Activated naive CD8-positive, alpha-beta T cell treated with anti-CD3 and anti-CD28 coated beads, Interleukin-2, amount 10 ng/mL, durations not matched to agents 7 days and 5 days (primary cell): ENCODE measurements at regions not wholly inside any gene's neighbourhood (a gene's known extent, or its start where the extent isn't known, plus 50 kb on each side); places are given as distances from the start of the nearest gene placed in this dataset.
"Not testable (repeated sequence)": the region's sequence is repeated elsewhere in the genome, so short reads cannot be mapped to it uniquely, and the experiment has no call there.

Experiments
- ATAC-seq: fragments of 150-1000 bp; cut with Tn5 transposase; one replicate; pipeline ENCODE4 v1.10.0; 2021; ENCODE audit warnings: low read depth, moderate library complexity
- POLR2A ChIA-PET: fragments of 350-600 bp; sonication (Branson Sonifier 250); formaldehyde crosslinking; loops from one replicate; lab custom pipeline; 2021; ENCODE audit warnings: antibody characterized with exemption; lab: Charles Lee
- DNase-seq: peaks from one replicate; pipeline ENCODE4 v3.0.0; 2021
- H3K27ac Mint-ChIP-seq: one replicate; pipeline ENCODE4 v1.8.0; 2022; ENCODE audit warnings: mild to moderate bottlenecking, mixed read lengths
- H3K27me3 Mint-ChIP-seq: one replicate; pipeline ENCODE4 v1.8.0; 2022; ENCODE audit warnings: mild to moderate bottlenecking, moderate library complexity, mixed read lengths
- H3K36me3 Mint-ChIP-seq: one replicate; pipeline ENCODE4 v1.8.0; 2021; ENCODE audit warnings: mild to moderate bottlenecking, mixed read lengths
- H3K4me1 Mint-ChIP-seq: one replicate; pipeline ENCODE4 v1.8.0; 2021; ENCODE audit warnings: mixed read lengths
- H3K4me3 Mint-ChIP-seq: one replicate; pipeline ENCODE4 v1.8.0; 2022; ENCODE audit warnings: mild to moderate bottlenecking, moderate library complexity, mixed read lengths
- H3K9me3 Mint-ChIP-seq: one replicate; pipeline ENCODE4 v1.8.0; 2021; ENCODE audit warnings: mixed read lengths

GRCh38 chr2:11877764-11878163 is 131.3 kb downstream of the LPIN1 start:
- Mint-ChIP-seq H3K4me1 (no peaks in the 10 kb centered on the region), H3K9me3 (no peaks in the 10 kb centered on the region), H3K36me3 (no peaks in the 10 kb centered on the region), H3K4me3 (no peak overlapping the region), H3K27me3 (peaks cover 3% of the 10 kb centered on the region), H3K27ac (no peak overlapping the region)
- no peak for ATAC-seq
- POLR2A ChIA-PET: no interaction called here
- no peak for DNase-seq

GRCh38 chr2:11885253-11885652 is 138.8 kb downstream of the LPIN1 start:
- H3K4me3 Mint-ChIP-seq, H3K27ac Mint-ChIP-seq, POLR2A ChIA-PET, H3K4me1 Mint-ChIP-seq, H3K27me3 Mint-ChIP-seq, ATAC-seq, DNase-seq, H3K36me3 Mint-ChIP-seq: not testable (repeated sequence)
- H3K9me3 Mint-ChIP-seq: peaks cover 10% of the 10 kb centered on the region

- H3K27ac Mint-ChIP-seq, H3K4me1 Mint-ChIP-seq, ATAC-seq, DNase-seq, H3K36me3 Mint-ChIP-seq, POLR2A ChIA-PET, H3K4me3 Mint-ChIP-seq, H3K27me3 Mint-ChIP-seq: not testable (repeated sequence)
- peaks cover 18% of the 10 kb centered on the region for H3K9me3 Mint-ChIP-seq
Observed at GRCh38 chr2:11886899-11887298, 140.5 kb downstream of the LPIN1 start.

GRCh38 chr2:11889101-11889850 is 142.8 kb downstream of the LPIN1 start:
- ATAC-seq (no peak), DNase-seq (no peak)
- Mint-ChIP-seq H3K4me1 (peaks cover 2% of the 10 kb centered on the region), H3K9me3 (peaks cover 22% of the 10 kb centered on the region), H3K4me3 (no peak overlapping the region), H3K27ac (no peak overlapping the region), H3K27me3 (peaks cover 6% of the 10 kb centered on the region), H3K36me3 (peaks cover 5% of the 10 kb centered on the region)
- POLR2A ChIA-PET: no interaction called here

- Mint-ChIP-seq H3K4me3 (no peak overlapping the region), H3K9me3 (peaks cover 25% of the 10 kb centered on the region), H3K27ac (no peak overlapping the region), H3K4me1 (peaks cover 2% of the 10 kb centered on the region), H3K36me3 (peaks cover 5% of the 10 kb centered on the region), H3K27me3 (peaks cover 2% of the 10 kb centered on the region)
- no peak for DNase-seq
- ATAC-seq: no peak
- POLR2A ChIA-PET: no interaction called here
Observed at GRCh38 chr2:11889854-11890253, 143.4 kb downstream of the LPIN1 start.

- H3K27me3 Mint-ChIP-seq: peaks cover 2% of the 10 kb centered on the region
- H3K4me1 Mint-ChIP-seq: peaks cover 2% of the 10 kb centered on the region
- no peak overlapping the region for H3K27ac Mint-ChIP-seq
- POLR2A ChIA-PET: no interaction called here
- peaks cover 5% of the 10 kb centered on the region for H3K36me3 Mint-ChIP-seq
- H3K9me3 Mint-ChIP-seq: peaks cover 27% of the 10 kb centered on the region
- no peak for DNase-seq
- H3K4me3 Mint-ChIP-seq: no peak overlapping the region
- no peak for ATAC-seq
Observed at GRCh38 chr2:11891028-11891427, 144.6 kb downstream of the LPIN1 start.

GRCh38 chr2:11891671-11892440 is 145.4 kb downstream of the LPIN1 start:
- POLR2A ChIA-PET: no interaction called here
- peaks cover 2% of the 10 kb centered on the region for H3K4me1 Mint-ChIP-seq

GRCh38 chr2:11896386-11896785 is 150.0 kb downstream of the LPIN1 start:
- Mint-ChIP-seq H3K9me3 (peaks cover 14% of the 10 kb centered on the region), H3K27me3 (peaks cover 3% of the 10 kb centered on the region), H3K36me3 (peaks cover 2% of the 10 kb centered on the region), H3K4me1 (no peaks in the 10 kb centered on the region), H3K4me3 (no peak overlapping the region), H3K27ac (no peak overlapping the region)
- POLR2A ChIA-PET: no interaction called here
- DNase-seq (no peak), ATAC-seq (no peak)

More at GRCh38 chr2:11891671-11892440, 145.4 kb downstream of the LPIN1 start:
- ATAC-seq (no peak), DNase-seq (no peak)
- no peak overlapping the region for H3K27ac Mint-ChIP-seq
- no peak overlapping the region for H3K4me3 Mint-ChIP-seq
- peaks cover 27% of the 10 kb centered on the region for H3K9me3 Mint-ChIP-seq
- no peaks in the 10 kb centered on the region for H3K27me3 Mint-ChIP-seq
- peaks cover 5% of the 10 kb centered on the region for H3K36me3 Mint-ChIP-seq

GRCh38 chr2:11898576-11898975 is 152.1 kb downstream of the LPIN1 start:
- Mint-ChIP-seq H3K9me3 (peaks cover 14% of the 10 kb centered on the region), H3K4me3 (no peak overlapping the region), H3K4me1 (no peaks in the 10 kb centered on the region), H3K27ac (no peak overlapping the region), H3K27me3 (peaks cover 3% of the 10 kb centered on the region), H3K36me3 (no peaks in the 10 kb centered on the region)
- no peak for ATAC-seq
- POLR2A ChIA-PET: no interaction called here
- no peak for DNase-seq

GRCh38 chr2:11899264-11899818 is 152.9 kb downstream of the LPIN1 start:
- POLR2A ChIA-PET: no interaction called here
- peaks cover 3% of the 10 kb centered on the region for H3K27me3 Mint-ChIP-seq
- no peak for ATAC-seq
- no peak for DNase-seq
- no peak overlapping the region for H3K4me3 Mint-ChIP-seq
- H3K36me3 Mint-ChIP-seq: no peaks in the 10 kb centered on the region
- no peaks in the 10 kb centered on the region for H3K4me1 Mint-ChIP-seq
- peaks cover 11% of the 10 kb centered on the region for H3K9me3 Mint-ChIP-seq
- H3K27ac Mint-ChIP-seq: no peak overlapping the region

GRCh38 chr2:11900891-11901290 is 154.5 kb downstream of the LPIN1 start:
- H3K4me1 Mint-ChIP-seq, H3K27me3 Mint-ChIP-seq, H3K27ac Mint-ChIP-seq, DNase-seq, H3K36me3 Mint-ChIP-seq, POLR2A ChIA-PET, H3K9me3 Mint-ChIP-seq, H3K4me3 Mint-ChIP-seq, ATAC-seq: not testable (repeated sequence)

- POLR2A ChIA-PET: no interaction called here
- Mint-ChIP-seq H3K27ac (no peak overlapping the region), H3K4me1 (no peaks in the 10 kb centered on the region), H3K27me3 (peaks cover 3% of the 10 kb centered on the region), H3K4me3 (no peak overlapping the region), H3K36me3 (no peaks in the 10 kb centered on the region), H3K9me3 (peaks cover 3% of the 10 kb centered on the region)
- no peak for ATAC-seq
- DNase-seq: no peak
Observed at GRCh38 chr2:11901351-11902069, 155.1 kb downstream of the LPIN1 start.

- Mint-ChIP-seq H3K36me3 (no peaks in the 10 kb centered on the region), H3K9me3 (peaks cover 3% of the 10 kb centered on the region), H3K4me1 (no peaks in the 10 kb centered on the region), H3K27me3 (peaks cover 2% of the 10 kb centered on the region), H3K27ac (no peak overlapping the region), H3K4me3 (no peak overlapping the region)
- POLR2A ChIA-PET: no interaction called here
- ATAC-seq (no peak), DNase-seq (no peak)
Observed at GRCh38 chr2:11903085-11903606, 156.7 kb downstream of the LPIN1 start.
